NCI-H82 (cell line): ENCODE measurements at regions not wholly inside any gene's neighbourhood (a gene's known extent, or its start where the extent isn't known, plus 50 kb on each side); places are given as distances from the start of the nearest gene placed in this dataset.

Source experiments
- DNase-seq: peaks from one replicate; lab custom pipeline; 2025; lab: John Stamatoyannopoulos, UW

DNA sequence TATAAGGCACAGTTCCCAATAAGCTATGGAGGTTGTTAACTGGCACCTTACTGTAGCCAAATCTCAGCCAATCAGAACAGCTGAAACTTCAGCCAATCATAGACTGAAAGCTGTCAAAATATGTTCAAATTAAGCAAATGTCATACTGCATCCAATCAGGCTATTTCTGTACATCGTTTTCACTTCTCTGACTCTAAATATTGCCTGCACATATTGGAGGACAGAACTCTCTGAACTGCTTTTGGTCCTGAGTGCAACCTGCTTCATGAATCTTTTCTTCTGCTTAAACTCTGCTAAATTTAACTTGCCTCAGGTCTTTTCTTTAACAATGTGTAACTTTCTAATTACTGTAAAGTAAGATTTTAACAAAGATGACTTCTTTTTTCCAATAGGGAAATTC, 1198.9 kb upstream of the PCDH7 start:
- no peak for DNase-seq

DNA sequence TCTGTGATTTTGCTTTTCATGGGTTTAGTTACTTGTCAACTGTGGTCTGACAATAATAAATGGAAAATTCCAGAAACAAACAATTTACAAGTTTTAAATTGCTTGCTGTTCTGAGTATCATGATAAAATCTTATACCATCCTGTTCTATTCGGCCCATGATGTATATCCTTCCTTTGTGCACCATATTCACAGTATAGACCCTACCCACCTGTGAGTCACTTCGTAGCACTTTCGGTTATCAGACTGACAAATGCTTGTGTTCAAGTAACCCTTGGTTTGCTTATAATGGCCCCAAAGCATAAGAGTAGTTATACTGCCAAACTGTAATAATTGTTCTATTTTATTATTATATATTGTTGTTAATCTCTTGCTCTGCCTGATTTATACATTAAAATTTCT, 1183.4 kb upstream of the PCDH7 start:
- no peak for DNase-seq

DNA sequence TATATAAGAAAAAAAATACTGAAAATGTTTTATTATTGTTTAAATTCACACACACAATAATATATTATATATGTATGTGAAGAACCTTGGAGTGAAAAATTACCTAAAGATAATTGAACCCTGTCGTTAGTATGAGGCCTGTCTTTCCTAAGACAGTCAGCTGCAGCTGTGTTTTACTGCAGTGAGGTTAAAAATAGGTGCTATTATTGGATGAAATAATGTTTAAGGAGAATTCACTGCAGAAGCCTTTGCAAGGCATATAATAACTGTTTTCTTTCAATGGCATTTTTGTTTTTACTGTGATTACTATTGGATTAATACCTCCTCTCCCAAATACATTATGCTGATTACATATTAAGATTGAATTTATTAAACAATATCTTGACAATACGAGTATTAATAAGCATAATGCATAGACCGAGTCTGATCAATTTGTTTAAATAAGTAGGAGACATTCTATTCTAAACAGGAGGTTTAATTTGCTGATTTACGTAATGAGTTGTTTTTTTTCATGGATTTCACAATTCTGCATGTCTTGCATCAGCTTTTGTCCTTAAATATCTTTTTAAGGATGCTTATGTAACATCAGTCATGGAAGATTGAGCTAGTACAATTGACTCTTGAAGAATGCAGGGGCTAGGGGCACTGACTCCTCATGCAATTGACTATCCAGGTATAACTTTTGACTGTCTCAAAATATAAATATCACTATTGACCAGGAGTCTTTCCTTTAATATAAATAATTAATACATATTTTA, 1181.1 kb upstream of the PCDH7 start:
- no peak for DNase-seq

DNA sequence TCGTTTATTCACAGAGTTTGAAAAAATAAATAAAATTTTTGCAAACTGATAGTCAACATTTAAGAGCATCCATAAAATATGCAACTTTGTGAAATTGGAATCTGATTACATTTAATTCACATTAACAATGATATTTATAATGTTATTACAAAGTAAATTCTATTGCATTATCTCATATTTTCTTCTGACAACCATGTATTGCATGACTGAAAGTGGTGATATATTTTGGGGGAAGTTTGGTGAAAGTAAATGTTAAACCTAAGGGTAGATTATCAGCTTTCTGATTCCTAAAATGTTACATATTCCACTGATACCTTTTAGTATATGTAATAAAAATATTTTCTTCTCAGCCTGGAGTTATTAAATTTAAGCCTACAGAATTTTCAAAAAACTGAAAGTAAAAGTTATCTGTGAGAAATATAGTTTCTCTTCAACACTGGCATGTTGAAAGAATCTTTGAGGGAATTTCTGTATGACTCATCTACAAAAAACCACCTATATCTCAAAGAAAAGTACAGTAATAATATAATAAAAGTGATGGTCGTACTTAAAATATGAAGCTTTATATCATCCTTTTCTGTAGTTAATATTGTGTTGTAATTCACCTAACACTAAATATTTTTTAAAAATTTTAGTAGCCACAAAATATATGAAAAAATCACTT, 1179.6 kb upstream of the PCDH7 start:
- DNase-seq: no peak

DNA sequence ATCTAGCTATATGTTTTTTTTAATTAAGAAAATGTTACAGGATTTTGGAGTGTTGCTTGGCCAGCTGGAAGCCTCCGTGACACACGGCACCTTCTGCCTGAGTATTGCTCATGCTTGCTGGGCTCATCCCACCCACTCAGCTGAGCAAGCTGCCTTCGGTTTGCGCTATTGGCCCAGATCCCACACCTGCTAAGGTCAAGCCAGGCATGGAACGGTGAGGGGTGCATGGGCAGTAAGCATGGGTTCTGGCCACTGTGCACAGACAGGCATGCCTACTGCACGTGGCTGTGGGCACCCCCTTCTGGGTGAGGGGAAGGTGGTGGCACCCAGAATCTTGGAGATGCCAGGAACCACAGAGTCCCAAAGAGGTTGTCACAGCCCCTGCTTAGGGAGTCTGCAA, 1178.4 kb upstream of the PCDH7 start:
- DNase-seq: no peak

DNA sequence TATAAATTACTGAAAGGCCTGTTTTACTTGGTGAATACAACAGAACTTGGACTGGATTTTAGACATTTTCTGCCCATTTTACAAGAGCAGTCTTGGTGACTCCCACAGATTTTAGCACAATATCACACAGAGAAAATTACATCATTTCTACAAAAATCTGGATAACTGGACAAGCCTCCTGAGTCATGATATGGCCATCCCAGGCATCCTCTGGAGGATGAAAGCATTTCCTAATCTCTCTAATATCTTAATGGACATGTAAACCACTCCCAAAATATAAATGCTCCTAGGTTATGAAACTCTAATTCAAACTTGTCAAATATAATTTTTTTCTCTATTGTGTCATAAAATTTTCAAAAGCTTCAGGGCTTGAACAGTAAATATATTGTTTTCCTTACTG, 1170.8 kb upstream of the PCDH7 start:
- no peak for DNase-seq

DNA sequence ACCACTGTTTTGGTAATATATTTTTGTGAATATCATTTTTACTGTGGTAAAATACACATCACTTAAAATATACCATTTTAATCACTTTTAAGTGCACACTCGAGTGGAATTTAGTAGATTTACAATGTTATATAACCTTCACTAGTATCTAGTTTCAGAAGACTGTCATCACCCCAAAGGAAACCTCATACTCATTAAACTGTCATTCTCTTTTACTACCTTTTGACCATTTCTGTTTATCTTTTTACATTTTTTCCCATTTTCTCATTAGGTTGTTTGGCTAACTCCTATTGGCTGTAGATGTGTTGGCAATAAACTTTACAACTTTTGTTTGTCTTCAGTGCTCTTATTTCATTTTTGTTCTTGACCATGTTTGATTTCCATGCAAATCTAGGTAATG, 1168.3 kb upstream of the PCDH7 start:
- no peak for DNase-seq

DNA sequence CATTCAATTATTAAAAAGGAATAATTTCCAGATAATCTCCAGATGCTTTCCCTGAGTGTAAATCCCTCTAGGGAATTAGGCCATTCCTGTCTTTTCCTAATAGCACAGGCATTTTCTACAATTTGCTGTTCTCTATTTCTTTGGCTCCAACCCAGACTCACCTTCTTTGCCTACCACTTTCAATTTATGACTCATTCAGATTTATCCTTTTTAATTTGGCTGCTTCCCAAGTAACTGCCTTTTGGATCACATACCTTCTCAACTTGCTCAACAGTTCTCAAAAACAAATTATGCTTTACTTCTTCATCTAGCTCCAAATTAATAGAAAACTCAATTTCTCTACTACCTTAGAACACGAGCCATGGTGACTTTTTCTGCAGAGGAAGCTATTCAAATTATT, 1166.3 kb upstream of the PCDH7 start:
- DNase-seq: peak; percentile 20

DNA sequence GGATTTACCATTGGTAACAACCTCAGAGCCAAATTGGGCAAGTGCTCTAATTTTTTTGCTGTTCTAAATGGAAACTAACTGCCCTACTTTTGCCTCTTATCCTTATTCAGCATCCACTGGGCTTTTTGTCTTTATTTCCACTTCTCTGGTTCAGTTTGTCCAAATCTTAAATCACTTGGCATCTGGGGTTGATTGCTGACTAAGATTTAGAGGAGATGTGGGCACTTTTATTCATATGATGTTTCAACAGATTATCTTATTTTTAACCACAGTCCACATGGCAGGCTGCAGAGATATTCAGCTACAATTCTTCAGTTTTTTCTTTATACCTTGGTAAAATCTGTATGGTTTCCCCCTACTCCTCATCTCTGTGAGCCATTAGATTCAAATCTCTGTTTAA, 1161.4 kb upstream of the PCDH7 start:
- DNase-seq: no peak

DNA sequence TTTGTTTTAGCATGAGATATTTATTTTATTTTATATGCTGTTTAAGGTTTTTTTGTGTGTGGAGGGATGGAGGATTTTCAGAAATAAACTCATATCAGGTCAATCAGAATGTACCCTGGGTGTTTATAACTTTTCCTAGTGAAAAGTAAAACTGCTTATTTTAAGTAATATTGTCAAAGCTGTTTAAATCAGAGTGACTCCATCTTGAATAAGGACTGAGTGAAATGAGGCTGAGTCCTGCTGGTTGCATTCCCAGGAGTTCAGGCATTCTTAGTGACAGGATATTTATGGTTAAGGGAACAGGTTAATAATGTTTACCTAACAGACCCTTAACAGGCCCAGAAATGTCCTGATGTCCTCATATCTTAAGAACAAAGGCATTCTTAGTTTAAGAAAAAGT, 1160.9 kb upstream of the PCDH7 start:
- no peak for DNase-seq

DNA sequence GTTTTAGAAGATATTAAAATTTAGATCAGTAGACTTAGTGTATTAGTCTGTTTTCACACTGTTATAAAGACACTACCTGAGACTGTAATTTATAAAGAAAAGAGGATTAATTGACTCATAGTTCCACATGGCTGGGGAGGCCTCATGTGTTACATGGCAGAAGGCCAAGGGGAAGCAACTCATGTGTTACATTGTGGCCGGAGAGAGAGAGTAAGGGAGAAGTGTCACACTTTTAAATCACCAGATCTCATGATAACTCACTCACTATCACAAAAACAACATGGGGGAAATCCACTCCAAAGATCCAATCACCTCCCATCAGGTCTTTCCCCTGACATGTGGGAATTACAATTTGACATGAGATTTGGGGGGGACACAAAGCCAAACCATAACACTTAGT, 1159.7 kb upstream of the PCDH7 start:
- DNase-seq: peak; percentile 20

DNA sequence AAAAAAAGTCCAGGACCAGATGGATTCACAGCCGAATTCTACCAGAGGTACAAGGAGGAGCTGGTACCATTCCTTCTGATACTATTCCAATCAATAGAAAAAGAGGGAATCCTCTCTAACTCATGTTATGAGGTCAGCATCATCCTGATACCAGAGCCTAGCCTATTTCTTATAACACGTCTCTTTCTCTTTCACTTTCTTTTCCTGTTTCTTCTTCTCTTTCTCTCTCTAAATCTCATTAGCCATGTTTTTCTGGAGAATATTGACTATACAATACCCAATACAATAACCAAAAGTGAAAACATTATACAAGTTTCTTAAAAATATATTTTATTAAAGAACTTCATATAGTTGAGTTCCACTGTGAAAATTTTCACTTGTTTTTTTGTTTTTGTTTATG, 1154.9 kb upstream of the PCDH7 start:
- no peak for DNase-seq

DNA sequence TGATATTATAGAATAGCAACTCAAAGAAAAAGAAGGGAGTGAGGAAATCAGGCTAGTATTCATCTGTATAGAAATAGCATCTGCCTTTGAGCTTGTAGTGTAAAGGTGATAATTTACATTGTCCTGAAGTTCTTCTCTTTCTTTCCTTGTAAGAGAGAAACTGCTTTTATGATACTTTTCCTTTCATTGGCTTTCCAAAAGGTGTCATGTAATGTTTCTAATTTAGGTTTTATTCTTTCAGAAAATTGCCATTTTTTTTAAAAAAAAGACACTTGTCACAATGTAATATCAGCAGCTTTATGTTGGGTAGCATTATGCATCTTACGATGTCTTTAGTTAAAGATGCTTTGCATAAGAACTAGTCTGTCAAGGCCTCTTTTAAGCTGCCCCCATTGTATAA, 1153.8 kb upstream of the PCDH7 start:
- DNase-seq: no peak

DNA sequence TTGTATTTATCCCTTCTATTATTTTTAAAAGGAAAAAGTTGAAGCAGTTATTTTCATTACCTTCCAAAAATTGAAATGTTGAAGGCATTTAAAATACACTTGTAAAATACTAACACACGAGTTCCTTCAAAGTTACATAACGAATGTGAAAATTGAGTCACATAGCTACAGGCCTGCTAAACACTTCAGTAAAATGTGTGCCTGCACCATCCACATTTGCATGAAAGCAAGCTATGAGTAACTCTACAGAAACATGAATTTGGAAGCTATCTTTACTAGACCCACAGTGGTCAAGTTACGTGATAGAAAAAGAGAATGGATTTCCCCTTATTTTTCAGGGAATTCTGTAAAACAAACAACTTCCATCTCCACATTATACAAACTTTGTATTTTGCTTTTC, 1148.8 kb upstream of the PCDH7 start:
- DNase-seq: no peak

DNA sequence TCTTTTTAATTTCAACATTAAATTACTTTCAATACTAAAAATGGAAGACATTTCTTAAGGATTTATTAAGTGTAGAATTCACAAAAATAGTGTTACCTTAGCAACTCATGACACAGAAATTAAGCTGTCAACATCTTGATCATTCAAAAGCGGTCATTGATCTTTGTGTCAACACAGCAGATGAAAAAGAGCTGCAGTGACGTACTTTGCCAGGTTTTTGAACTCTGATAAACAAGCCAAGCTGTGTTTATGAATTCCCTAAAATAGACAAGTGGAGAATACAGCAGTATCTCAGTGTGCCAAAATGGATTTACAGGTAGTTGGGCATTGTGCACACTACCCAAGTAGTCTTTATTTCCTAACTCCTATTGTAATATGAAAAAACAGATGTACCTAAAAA, 1141.8 kb upstream of the PCDH7 start:
- no peak for DNase-seq

DNA sequence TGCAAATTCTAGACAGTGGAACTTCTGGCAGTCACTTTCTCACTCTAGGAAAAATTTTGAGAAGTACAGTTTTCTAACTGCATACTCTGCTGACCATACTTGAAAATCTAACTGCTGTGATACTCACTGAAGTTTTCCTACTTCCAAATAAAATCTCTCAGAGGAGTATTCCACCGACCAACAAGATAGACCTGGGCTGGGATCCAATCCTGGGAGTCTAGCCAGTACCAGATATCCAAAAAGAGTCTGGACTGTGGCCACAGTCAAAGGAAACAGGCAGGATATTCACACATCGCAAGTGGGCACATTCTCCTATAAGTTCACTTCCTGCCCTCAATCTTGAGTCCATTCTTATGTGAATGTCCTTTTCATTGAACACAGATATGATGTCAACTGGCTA, 1138.7 kb upstream of the PCDH7 start:
- no peak for DNase-seq

DNA sequence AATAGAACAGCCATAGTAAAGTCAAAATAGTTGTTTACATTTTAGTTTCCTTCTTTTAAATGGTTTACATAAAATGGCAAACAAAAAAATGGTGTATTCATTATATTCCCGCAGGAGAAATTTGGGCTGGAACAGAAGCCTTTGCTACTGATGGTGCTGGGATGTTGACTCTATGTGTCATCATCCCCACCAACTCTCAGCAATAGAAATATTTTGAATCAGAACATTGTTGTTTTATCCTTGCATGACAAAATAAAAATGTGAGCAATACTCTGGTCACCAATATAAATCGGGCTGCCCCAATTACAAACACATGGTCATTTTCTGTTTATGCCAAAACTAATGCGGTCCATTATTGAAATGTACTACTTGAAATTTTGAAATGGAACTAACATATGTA, 1131.6 kb upstream of the PCDH7 start:
- no peak for DNase-seq

DNA sequence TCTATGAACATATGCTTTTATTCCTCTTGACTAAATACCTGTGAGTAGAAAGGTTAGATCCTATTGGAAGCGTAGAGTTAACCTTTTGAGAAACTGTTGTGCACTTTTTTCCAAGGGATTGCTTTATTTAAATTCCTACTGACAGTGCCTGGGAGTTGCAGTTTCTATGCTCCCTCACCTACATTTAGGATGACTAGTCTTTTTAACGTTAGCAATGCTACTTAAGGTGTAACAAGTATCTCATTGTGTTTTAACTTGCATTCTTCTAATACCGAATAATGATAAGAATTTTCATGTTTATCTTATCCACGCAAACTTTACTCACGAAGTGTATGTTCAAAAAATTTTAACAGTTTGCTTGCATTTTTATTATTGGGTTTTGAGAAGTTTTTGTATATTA, 1123.9 kb upstream of the PCDH7 start:
- no peak for DNase-seq

DNA sequence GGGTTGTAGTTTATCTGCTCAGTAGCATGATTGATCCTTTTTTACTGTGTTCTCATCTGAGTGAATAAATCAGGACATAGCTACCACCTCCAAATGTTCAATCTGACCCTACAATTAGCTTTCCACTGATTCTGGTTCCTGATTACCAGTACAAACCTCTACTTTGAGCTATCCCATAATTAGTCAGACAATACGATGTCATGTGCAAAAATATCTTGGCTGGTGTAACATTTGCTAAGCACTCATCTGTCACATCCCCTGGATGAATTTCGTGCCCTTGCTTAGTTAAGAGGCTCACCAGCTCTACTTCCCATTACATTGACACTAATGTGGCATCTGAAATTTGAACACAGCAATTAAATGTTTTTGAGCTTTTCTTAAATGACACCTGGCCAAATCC, 1101.0 kb upstream of the PCDH7 start:
- no peak for DNase-seq

DNA sequence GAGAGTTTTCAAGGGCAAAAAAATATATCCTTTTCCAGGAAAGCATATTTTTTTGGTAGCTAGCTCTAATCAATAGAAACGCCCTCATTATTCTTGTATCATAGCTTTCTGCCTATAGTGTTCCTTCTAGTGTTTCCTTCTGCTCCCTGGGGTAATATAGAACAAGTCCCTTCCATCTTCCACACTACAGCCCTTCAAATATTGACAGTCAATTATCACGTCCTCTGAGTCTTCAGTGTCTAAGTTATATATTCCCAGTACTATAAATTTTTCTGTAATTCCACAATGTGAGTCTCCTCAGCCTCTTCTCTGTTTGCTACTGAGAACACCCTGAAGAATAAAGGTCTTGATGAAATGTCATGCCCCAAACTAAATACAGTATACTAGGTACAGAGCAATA, 1088.0 kb upstream of the PCDH7 start:
- DNase-seq: no peak

DNA sequence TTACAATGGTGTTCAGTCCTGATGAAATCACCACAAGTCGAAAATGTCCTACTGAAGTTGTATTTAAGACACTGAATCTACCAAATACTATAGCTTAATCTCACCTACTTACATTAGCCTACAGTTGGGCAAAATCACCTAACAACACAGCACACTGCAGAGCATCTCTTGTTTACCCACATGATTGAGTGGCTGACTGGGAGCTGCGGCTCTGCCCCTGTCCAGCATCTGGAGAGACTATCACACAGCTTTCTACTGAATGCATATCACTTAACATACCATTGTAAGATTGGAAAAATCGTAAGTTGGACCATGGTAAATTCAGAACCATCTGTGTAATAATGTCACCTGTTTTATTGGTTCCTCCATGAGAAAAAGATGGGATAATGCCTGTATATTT, 1083.2 kb upstream of the PCDH7 start:
- DNase-seq: no peak

DNA sequence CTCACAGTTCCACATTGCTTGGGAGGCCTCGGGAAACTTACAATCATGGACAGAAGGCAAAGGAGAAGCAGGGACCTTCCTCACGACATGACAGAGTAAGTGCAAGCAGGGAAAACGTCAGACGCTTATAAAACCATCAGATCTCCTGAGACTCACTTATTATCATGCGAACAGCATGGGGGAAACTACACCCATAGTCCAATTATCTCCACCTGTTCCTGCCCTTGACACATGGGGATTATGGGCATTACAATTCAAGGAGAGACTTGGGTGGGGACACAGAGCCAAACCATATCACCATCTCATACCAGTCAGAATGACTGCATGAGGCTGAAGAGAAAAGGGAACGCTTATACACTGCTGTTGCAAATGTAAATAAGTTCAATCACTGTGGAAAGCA, 1066.9 kb upstream of the PCDH7 start:
- DNase-seq: peak; percentile 6

DNA sequence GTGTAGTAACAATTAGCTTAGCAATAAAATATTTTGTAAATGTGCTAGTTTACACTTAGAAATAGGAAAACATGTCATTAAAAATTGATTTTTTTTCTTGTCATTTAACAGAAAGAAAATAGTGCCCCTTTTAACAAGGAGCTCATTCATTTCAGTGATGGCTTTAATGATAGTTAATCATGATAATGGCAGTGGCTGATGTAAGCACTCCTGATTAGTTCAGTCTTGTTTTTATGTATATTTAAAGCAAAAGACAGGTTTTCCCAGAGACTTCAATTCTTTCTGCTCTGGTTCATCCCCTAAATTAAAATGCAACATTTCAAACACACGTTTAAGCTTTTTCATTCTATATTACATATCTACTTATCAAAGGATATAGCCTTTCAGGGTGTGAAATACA, 1039.5 kb upstream of the PCDH7 start:
- DNase-seq: no peak

DNA sequence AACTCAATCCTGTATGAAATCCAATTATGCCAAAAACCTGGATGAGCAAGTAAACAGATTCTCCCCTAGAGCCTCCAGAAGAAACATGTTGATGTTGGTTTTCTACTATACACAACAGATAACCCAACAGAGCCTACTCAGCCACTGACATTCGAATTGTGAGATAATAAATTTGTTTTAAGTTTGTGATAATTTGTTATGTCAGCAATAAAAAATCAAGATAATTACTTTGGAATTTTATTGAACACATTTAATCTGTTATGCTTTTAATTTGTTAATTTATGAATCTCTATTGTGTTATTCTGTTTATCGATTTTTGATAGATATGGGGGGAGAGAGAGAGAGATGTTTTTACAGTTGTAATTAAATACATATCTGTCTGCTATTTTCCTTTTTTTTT, 1016.1 kb upstream of the PCDH7 start:
- peak; percentile 52 for DNase-seq
